ENCODE measurements at regions not wholly inside any gene's neighbourhood (a gene's known extent, or its start where the extent isn't known, plus 50 kb on each side); places are given as distances from the start of the nearest gene placed in this dataset.

GRCh38 chr1:189356206-189356605, 1121.5 kb downstream of the BRINP3 start:
- H3K36me3 Mint-ChIP-seq (ENCODE audit: low read depth): no peaks in the 10 kb centered on the region
- H3K4me3 Mint-ChIP-seq: no peak overlapping the region
- Histone ChIP-seq H3K4me2 (no peak overlapping the region), H3K27ac (ENCODE audit: low read depth) (no peak overlapping the region), H3K4me3 (no peak overlapping the region), H3K36me3 (ENCODE audit: insufficient read depth) (no peaks in the 10 kb centered on the region), H3K79me2 (replicated peaks; ENCODE audit: insufficient read depth) (no peaks in the 10 kb centered on the region), H4K20me1 (replicated peaks; ENCODE audit: insufficient read depth) (no peaks in the 10 kb centered on the region), H3K27me3 (ENCODE audit: insufficient read depth) (no peaks in the 10 kb centered on the region), H3K9me2 (ENCODE audit: insufficient read depth) (no peaks in the 10 kb centered on the region), H2AFZ (no peak overlapping the region), H3F3A (replicated peaks; ENCODE audit: low read depth) (no peaks in the 10 kb centered on the region), H3K4me1 (ENCODE audit: insufficient read depth) (no peaks in the 10 kb centered on the region)
- H3K4me1 Mint-ChIP-seq: no peaks in the 10 kb centered on the region; the same call in 2 of the 3 replicates
- no peak for TF ChIP-seq NANOG (IDR thresholded peaks at IDR 0.05; ENCODE audit: borderline replicate concordance)
- no peak for TF ChIP-seq ZNF331 (CRISPR knock-in tag; IDR thresholded peaks at IDR 0.05; ENCODE audit: low read depth)
- no peak for TF ChIP-seq ETS1 (IDR thresholded peaks at IDR 0.05)
- TF ChIP-seq STAT1 (IDR thresholded peaks at IDR 0.05; ENCODE audit: unreplicated experiment): no peak
- no peak for TF ChIP-seq CREB1 (CRISPR knock-in tag; IDR thresholded peaks at IDR 0.05; ENCODE audit: low read depth)
- no peak for TF ChIP-seq CTCF (conservative IDR thresholded peaks at IDR 0.05; ENCODE audit: low read depth in 2 of 2)
- TF ChIP-seq EZH2phosphoT487 (IDR thresholded peaks at IDR 0.05; ENCODE audit: unreplicated experiment): no peak
- no peak for TF ChIP-seq POLR2AphosphoS5 (IDR thresholded peaks at IDR 0.05; ENCODE audit: low read depth)
- TF ChIP-seq JUNB (IDR thresholded peaks at IDR 0.05; ENCODE audit: unreplicated experiment): no peak
- no peak for TF ChIP-seq ZNF462 (CRISPR knock-in tag; IDR thresholded peaks at IDR 0.05)
- no peak for TF ChIP-seq EZH2 (IDR thresholded peaks at IDR 0.05; ENCODE audit: low read depth, unreplicated experiment)
- TF ChIP-seq REST (IDR thresholded peaks at IDR 0.05; ENCODE audit: unreplicated experiment): no peak
- TF ChIP-seq ZNF114 (CRISPR knock-in tag; IDR thresholded peaks at IDR 0.05): no peak
- no peak overlapping the region for H3K27ac Mint-ChIP-seq
- H3K27me3 Mint-ChIP-seq (ENCODE audit: insufficient read depth, low read depth, poor library complexity): no peaks in the 10 kb centered on the region
- H3K9me3 Mint-ChIP-seq: no peaks in the 10 kb centered on the region
- no peak for DNase-seq (ENCODE audit: low spot score)
- no peak for ATAC-seq

Measured in GM23338 (cell line).